ENCODE measurements at regions not wholly inside any gene's neighbourhood (a gene's known extent, or its start where the extent isn't known, plus 50 kb on each side); places are given as distances from the start of the nearest gene placed in this dataset.

DNA sequence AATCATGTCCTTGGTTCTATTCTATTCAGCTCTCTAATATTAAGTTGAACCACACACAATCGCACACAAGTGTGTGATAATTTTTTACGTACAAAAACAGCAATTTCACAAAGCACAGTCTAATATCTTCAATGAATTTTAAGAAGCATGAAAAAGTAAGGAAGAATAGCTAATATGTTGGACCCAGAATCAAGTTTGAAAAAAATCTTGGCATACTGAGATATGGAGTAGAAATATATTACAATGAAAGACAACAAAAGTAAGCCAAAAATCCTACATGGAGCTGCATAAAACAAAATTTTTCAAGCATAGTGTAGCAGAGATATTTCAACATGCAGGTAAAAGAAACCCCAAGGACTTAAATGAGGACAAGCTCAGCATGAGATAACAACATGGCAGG, 219.1 kb upstream of the RND3 start:
- TF ChIP-seq, protein P1, sequence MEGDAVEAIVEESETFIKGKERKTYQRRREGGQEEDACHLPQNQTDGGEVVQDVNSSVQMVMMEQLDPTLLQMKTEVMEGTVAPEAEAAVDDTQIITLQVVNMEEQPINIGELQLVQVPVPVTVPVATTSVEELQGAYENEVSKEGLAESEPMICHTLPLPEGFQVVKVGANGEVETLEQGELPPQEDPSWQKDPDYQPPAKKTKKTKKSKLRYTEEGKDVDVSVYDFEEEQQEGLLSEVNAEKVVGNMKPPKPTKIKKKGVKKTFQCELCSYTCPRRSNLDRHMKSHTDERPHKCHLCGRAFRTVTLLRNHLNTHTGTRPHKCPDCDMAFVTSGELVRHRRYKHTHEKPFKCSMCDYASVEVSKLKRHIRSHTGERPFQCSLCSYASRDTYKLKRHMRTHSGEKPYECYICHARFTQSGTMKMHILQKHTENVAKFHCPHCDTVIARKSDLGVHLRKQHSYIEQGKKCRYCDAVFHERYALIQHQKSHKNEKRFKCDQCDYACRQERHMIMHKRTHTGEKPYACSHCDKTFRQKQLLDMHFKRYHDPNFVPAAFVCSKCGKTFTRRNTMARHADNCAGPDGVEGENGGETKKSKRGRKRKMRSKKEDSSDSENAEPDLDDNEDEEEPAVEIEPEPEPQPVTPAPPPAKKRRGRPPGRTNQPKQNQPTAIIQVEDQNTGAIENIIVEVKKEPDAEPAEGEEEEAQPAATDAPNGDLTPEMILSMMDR (IDR thresholded peaks at IDR 0.05; ENCODE audit: low read depth, low read length, poor library complexity, severe bottlenecking) = no peak
- no peak for TF ChIP-seq EZH2phosphoT487 (IDR thresholded peaks at IDR 0.05; ENCODE audit: borderline replicate concordance, low read length)
- H3K79me2 ChIP-seq (ENCODE audit: control insufficient read depth, low read length) = no peaks in the 10 kb centered on the region
- no peaks in the 10 kb centered on the region for H3K4me1 ChIP-seq (ENCODE audit: control insufficient read depth, low read length)
- no peak overlapping the region for H3K27ac ChIP-seq (ENCODE audit: low read depth, low read length)
- H3F3A ChIP-seq (ENCODE audit: control insufficient read depth, insufficient read depth) = no peaks in the 10 kb centered on the region
- H3K4me2 ChIP-seq (ENCODE audit: low read length) = no peak overlapping the region
- H3K27me3 ChIP-seq (ENCODE audit: control insufficient read depth, low read length) = no peaks in the 10 kb centered on the region
- H3K36me3 ChIP-seq (ENCODE audit: control insufficient read depth, low read length) = no peaks in the 10 kb centered on the region
- no peak overlapping the region for H3K4me3 ChIP-seq (ENCODE audit: low read length)
- no peaks in the 10 kb centered on the region for H3K9me3 ChIP-seq (ENCODE audit: control insufficient read depth, insufficient read depth, low read length)
- H4K20me1 ChIP-seq (ENCODE audit: control insufficient read depth, insufficient read depth, low read depth, low read length) = no peaks in the 10 kb centered on the region
- H3K9me2 ChIP-seq (replicated peaks; ENCODE audit: control insufficient read depth, low read length) = no peaks in the 10 kb centered on the region

DNA sequence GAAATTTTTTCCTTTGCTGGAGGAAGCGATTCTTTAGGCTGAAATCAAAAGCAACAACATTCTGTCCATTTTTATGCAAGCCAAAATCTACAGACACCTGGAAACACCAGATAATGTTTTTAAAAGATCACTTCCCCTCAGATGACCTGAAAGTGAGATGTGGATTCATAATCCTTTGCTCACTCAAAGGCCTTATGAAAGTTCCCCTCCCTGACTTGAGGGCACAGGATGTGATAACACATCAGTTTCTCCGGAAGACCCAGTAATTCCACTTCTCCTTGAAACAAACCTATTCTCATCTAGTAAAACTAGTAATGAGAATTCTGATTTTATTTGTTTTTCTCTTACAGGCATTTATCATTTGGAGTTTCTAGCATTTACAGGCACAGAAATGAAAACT, 218.3 kb upstream of the RND3 start:
- H3K27me3 ChIP-seq (ENCODE audit: control insufficient read depth, low read length) = no peaks in the 10 kb centered on the region
- H3K4me3 ChIP-seq (ENCODE audit: low read length) = no peak overlapping the region
- no peaks in the 10 kb centered on the region for H4K20me1 ChIP-seq (ENCODE audit: control insufficient read depth, insufficient read depth, low read depth, low read length)
- no peak overlapping the region for H3K4me2 ChIP-seq (ENCODE audit: low read length)
- no peaks in the 10 kb centered on the region for H3F3A ChIP-seq (ENCODE audit: control insufficient read depth, insufficient read depth)
- H3K9me2 ChIP-seq (replicated peaks; ENCODE audit: control insufficient read depth, low read length) = no peaks in the 10 kb centered on the region
- H3K4me1 ChIP-seq (ENCODE audit: control insufficient read depth, low read length) = no peaks in the 10 kb centered on the region
- H3K79me2 ChIP-seq (ENCODE audit: control insufficient read depth, low read length) = no peaks in the 10 kb centered on the region
- no peaks in the 10 kb centered on the region for H3K9me3 ChIP-seq (ENCODE audit: control insufficient read depth, insufficient read depth, low read length)
- TF ChIP-seq, protein P1 (IDR thresholded peaks at IDR 0.05; ENCODE audit: low read depth, low read length, poor library complexity, severe bottlenecking) = no peak
- TF ChIP-seq EZH2phosphoT487 (IDR thresholded peaks at IDR 0.05; ENCODE audit: borderline replicate concordance, low read length) = no peak
- H3K36me3 ChIP-seq (ENCODE audit: control insufficient read depth, low read length) = no peaks in the 10 kb centered on the region
- no peak overlapping the region for H3K27ac ChIP-seq (ENCODE audit: low read depth, low read length)

DNA sequence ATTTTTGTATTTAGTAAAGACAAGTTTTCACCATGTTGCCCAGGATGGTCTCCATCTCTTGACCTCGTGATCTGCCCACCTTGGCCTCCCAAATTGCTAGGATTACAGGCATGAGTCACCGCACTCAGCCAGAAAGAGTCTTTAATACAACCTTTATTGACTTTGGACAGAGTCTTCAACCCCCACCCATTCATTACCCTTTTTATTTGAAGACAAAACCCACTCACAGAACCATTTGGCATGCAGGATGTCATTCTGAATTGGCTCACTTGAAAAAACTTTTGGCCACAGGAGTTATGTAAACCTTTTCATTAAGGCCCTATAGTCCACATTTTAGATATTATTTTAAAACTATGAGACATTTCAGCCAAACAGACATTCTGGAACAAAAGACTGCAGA, 217.9 kb upstream of the RND3 start:
- Histone ChIP-seq H3K4me1 (ENCODE audit: control insufficient read depth, low read length) (no peaks in the 10 kb centered on the region), H3K27ac (ENCODE audit: low read depth, low read length) (no peak overlapping the region), H3K4me2 (ENCODE audit: low read length) (no peak overlapping the region), H3F3A (ENCODE audit: control insufficient read depth, insufficient read depth) (no peaks in the 10 kb centered on the region), H4K20me1 (ENCODE audit: control insufficient read depth, insufficient read depth, low read depth, low read length) (no peaks in the 10 kb centered on the region), H3K79me2 (ENCODE audit: control insufficient read depth, low read length) (no peaks in the 10 kb centered on the region), H3K27me3 (ENCODE audit: control insufficient read depth, low read length) (no peaks in the 10 kb centered on the region), H3K9me2 (replicated peaks; ENCODE audit: control insufficient read depth, low read length) (no peaks in the 10 kb centered on the region), H3K4me3 (ENCODE audit: low read length) (no peak overlapping the region), H3K36me3 (ENCODE audit: control insufficient read depth, low read length) (no peaks in the 10 kb centered on the region), H3K9me3 (ENCODE audit: control insufficient read depth, insufficient read depth, low read length) (no peaks in the 10 kb centered on the region)
- TF ChIP-seq EZH2phosphoT487 (IDR thresholded peaks at IDR 0.05; ENCODE audit: borderline replicate concordance, low read length) = no peak
- TF ChIP-seq, protein P1 (IDR thresholded peaks at IDR 0.05; ENCODE audit: low read depth, low read length, poor library complexity, severe bottlenecking) = no peak

DNA sequence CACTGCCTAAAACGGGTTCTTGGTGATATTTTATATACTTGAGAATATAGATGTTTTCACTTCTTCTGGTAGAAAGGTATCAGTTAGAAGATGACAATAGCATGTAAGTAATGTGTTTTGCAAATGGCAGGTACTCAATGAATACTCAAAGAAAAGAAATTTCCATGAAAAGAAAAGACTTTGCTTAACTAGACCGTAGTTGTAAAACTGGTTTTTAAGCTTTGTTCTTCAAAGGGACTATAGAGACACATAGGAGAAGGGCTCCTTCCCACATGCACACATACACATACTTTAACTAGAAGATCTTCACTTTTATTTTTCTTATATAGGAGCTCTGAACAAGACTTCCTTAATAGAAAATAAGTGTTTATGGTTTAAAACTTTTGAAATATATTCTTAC, 215.3 kb upstream of the RND3 start:
- Histone ChIP-seq H3K9me3 (ENCODE audit: control insufficient read depth, insufficient read depth, low read length) (no peaks in the 10 kb centered on the region), H4K20me1 (ENCODE audit: control insufficient read depth, insufficient read depth, low read depth, low read length) (no peaks in the 10 kb centered on the region), H3F3A (ENCODE audit: control insufficient read depth, insufficient read depth) (no peaks in the 10 kb centered on the region), H3K27me3 (ENCODE audit: control insufficient read depth, low read length) (no peaks in the 10 kb centered on the region), H3K36me3 (ENCODE audit: control insufficient read depth, low read length) (no peaks in the 10 kb centered on the region), H3K9me2 (replicated peaks; ENCODE audit: control insufficient read depth, low read length) (no peaks in the 10 kb centered on the region), H3K4me2 (ENCODE audit: low read length) (no peak overlapping the region), H3K4me1 (ENCODE audit: control insufficient read depth, low read length) (no peaks in the 10 kb centered on the region), H3K79me2 (ENCODE audit: control insufficient read depth, low read length) (no peaks in the 10 kb centered on the region), H3K27ac (ENCODE audit: low read depth, low read length) (no peak overlapping the region), H3K4me3 (ENCODE audit: low read length) (no peak overlapping the region)
- TF ChIP-seq, protein P1 (IDR thresholded peaks at IDR 0.05; ENCODE audit: low read depth, low read length, poor library complexity, severe bottlenecking) = no peak
- no peak for TF ChIP-seq EZH2phosphoT487 (IDR thresholded peaks at IDR 0.05; ENCODE audit: borderline replicate concordance, low read length)

Measured in DOHH2 (cell line).